H9 (cell line): ENCODE measurements at regions not wholly inside any gene's neighbourhood (a gene's known extent, or its start where the extent isn't known, plus 50 kb on each side); places are given as distances from the start of the nearest gene placed in this dataset.

ENCODE experiments used
- DNase-seq: peaks from one replicate; pipeline ENCODE4 v3.0.0-alpha.2; 2017
- H2AFZ ChIP-seq: one replicate; pipeline ENCODE4 v1.6.1; 2013; ENCODE audit warnings: mild to moderate bottlenecking, low read length, control low read depth, moderate library complexity
- H2AK5ac ChIP-seq: 2 replicates; pipeline ENCODE4 v1.6.1; 2013; ENCODE audit warnings: low read length, control low read depth, mixed read lengths; ENCODE audit not compliant: insufficient read length
- H2BK120ac ChIP-seq: one replicate; pipeline ENCODE4 v1.6.1; 2013; ENCODE audit warnings: low read depth, mild to moderate bottlenecking, low read length, control low read depth, inconsistent platforms; ENCODE audit not compliant: poor library complexity, severe bottlenecking
- H2BK12ac ChIP-seq: 2 replicates; pipeline ENCODE4 v1.6.1; 2013; ENCODE audit warnings: low read length, control low read depth, mixed read lengths, low read depth; ENCODE audit not compliant: insufficient read length
- H2BK15ac ChIP-seq: 2 replicates; pipeline ENCODE4 v1.6.1; 2013; ENCODE audit warnings: low read depth, low read length, control low read depth
- H2BK20ac ChIP-seq: one replicate; pipeline ENCODE4 v1.6.1; 2013; ENCODE audit warnings: low read depth, mild to moderate bottlenecking, low read length, control low read depth, inconsistent platforms; ENCODE audit not compliant: poor library complexity, severe bottlenecking
- H2BK5ac ChIP-seq: 2 replicates; pipeline ENCODE4 v1.6.1; 2013; ENCODE audit warnings: low read length, control low read depth, mixed read lengths; ENCODE audit not compliant: insufficient read length
- H3K14ac ChIP-seq: 2 replicates; pipeline ENCODE4 v1.6.1; 2013; ENCODE audit warnings: low read length, control low read depth; ENCODE audit not compliant: insufficient read depth
- H3K18ac ChIP-seq: 2 replicates; pipeline ENCODE4 v1.6.1; 2013; ENCODE audit warnings: low read depth, mild to moderate bottlenecking, mixed read lengths, low read length, control low read depth; ENCODE audit not compliant: insufficient read length
- H3K23ac ChIP-seq: 2 replicates; pipeline ENCODE4 v1.6.1; 2013; ENCODE audit warnings: low read length, control low read depth, mixed read lengths, low read depth; ENCODE audit not compliant: insufficient read length
- H3K23me2 ChIP-seq: 2 replicates; pipeline ENCODE4 v1.6.1; 2013; ENCODE audit warnings: low read depth, mild to moderate bottlenecking, mixed read lengths, low read length, control low read depth; ENCODE audit not compliant: insufficient read length, poor library complexity, severe bottlenecking
- H3K27ac ChIP-seq: 2 replicates; pipeline ENCODE4 v1.5.1; 2013; ENCODE audit warnings: low read length, control low read depth, mixed read lengths, low read depth; ENCODE audit not compliant: insufficient read length
- H3K27me3 ChIP-seq: 2 replicates; pipeline ENCODE4 v1.6.1; 2013; ENCODE audit warnings: low read length, control low read depth, inconsistent platforms; ENCODE audit not compliant: insufficient read depth
- H3K4ac ChIP-seq: 2 replicates; pipeline ENCODE4 v1.6.1; 2013; ENCODE audit warnings: low read depth, mild to moderate bottlenecking, control low read depth, inconsistent platforms, low read length, moderate library complexity
- H3K4me1 ChIP-seq: 2 replicates; pipeline ENCODE4 v1.6.1; 2013; ENCODE audit warnings: low read length, control low read depth, inconsistent platforms; ENCODE audit not compliant: insufficient read depth
- H3K4me2 ChIP-seq: 2 replicates; pipeline ENCODE4 v1.6.1; 2013; ENCODE audit warnings: low read length, control low read depth, mixed read lengths; ENCODE audit not compliant: insufficient read length, insufficient read depth
- H3K56ac ChIP-seq: 2 replicates; pipeline ENCODE4 v1.6.1; 2013; ENCODE audit warnings: low read depth, mild to moderate bottlenecking, mixed read lengths, low read length, control low read depth; ENCODE audit not compliant: insufficient read length
- H3K79me1 ChIP-seq: 2 replicates; pipeline ENCODE4 v1.6.1; 2013; ENCODE audit warnings: low read depth, mild to moderate bottlenecking, moderate library complexity, low read length, control low read depth, inconsistent platforms; ENCODE audit not compliant: insufficient read depth, poor library complexity, severe bottlenecking
- H3K79me2 ChIP-seq: 2 replicates; pipeline ENCODE4 v1.6.1; 2013; ENCODE audit warnings: low read length, control low read depth, inconsistent platforms; ENCODE audit not compliant: insufficient read depth
- H3K9ac ChIP-seq: 2 replicates; pipeline ENCODE4 v1.6.1; 2013; ENCODE audit warnings: low read length, control low read depth, mixed read lengths; ENCODE audit not compliant: insufficient read length; ENCODE audit errors: extremely low read depth
- H3K9me3 ChIP-seq: one replicate; pipeline ENCODE4 v1.6.1; 2013; ENCODE audit warnings: low read depth, low read length, inconsistent platforms; ENCODE audit not compliant: control insufficient read depth
- H3T11ph ChIP-seq: one replicate; pipeline ENCODE4 v1.6.1; 2013; ENCODE audit warnings: mild to moderate bottlenecking, low read length, control low read depth, inconsistent platforms
- H4K20me1 ChIP-seq: one replicate; pipeline ENCODE4 v1.6.1; 2013; ENCODE audit not compliant: control insufficient read depth, insufficient read length, insufficient read depth
- H4K5ac ChIP-seq: 2 replicates; pipeline ENCODE4 v1.6.1; 2013; ENCODE audit warnings: low read depth, mild to moderate bottlenecking, mixed read lengths, low read length, control low read depth; ENCODE audit not compliant: insufficient read length
- H4K8ac ChIP-seq: replicated peaks from 2 replicates; pipeline ENCODE4 v1.6.1; 2013; ENCODE audit warnings: low read length, control low read depth, mixed read lengths, low read depth; ENCODE audit not compliant: insufficient read length
- H4K91ac ChIP-seq: 2 replicates; pipeline ENCODE4 v1.6.1; 2013; ENCODE audit warnings: low read depth, mild to moderate bottlenecking, moderate library complexity, mixed read lengths, low read length, control low read depth; ENCODE audit not compliant: insufficient read length
- H3K27ac Mint-ChIP-seq, 3 experiments: 2 replicates in 2 of 3; 3 replicates in 1 of 3; pipeline ENCODE4 v1.8.0; 2020 to 2021; ENCODE audit warnings: mixed read lengths in 3 of 3, mild to moderate bottlenecking in 1 of 3, moderate library complexity in 1 of 3
- H3K27me3 Mint-ChIP-seq: 2 replicates; pipeline ENCODE4 v1.8.0; 2021; ENCODE audit warnings: low read depth, mild to moderate bottlenecking, moderate library complexity, mixed read lengths
- H3K36me3 Mint-ChIP-seq, 3 experiments: 2 replicates in 2 of 3; 3 replicates in 1 of 3; pipeline ENCODE4 v1.8.0; 2020 to 2021; ENCODE audit warnings: low read depth in 3 of 3, mixed read lengths in 3 of 3; ENCODE audit not compliant: insufficient read depth in 1 of 3
- H3K4me1 Mint-ChIP-seq, 2 experiments: 2 replicates each; pipeline ENCODE4 v1.8.0; 2020; ENCODE audit warnings: mixed read lengths in 2 of 2
- H3K4me3 Mint-ChIP-seq, 2 experiments: 2 replicates in 1 of 2; 3 replicates in 1 of 2; pipeline ENCODE4 v1.8.0; 2020 to 2021; ENCODE audit warnings: mild to moderate bottlenecking in 2 of 2, mixed read lengths in 2 of 2, moderate library complexity in 1 of 2
- H3K9me3 Mint-ChIP-seq, 2 experiments: 2 replicates in 1 of 2; 3 replicates in 1 of 2; pipeline ENCODE4 v1.8.0; 2020; ENCODE audit warnings: mild to moderate bottlenecking in 2 of 2, mixed read lengths in 2 of 2, moderate library complexity in 1 of 2
- WGBS: extraction: QIAGEN DNeasy Blood & Tissue Kit; methylation state at CpG from one replicate; pipeline ENCODE4 v1.1.7; 2013; ENCODE audit warnings: missing lambda C conversion rate, low lambda C conversion rate, mixed read lengths; ENCODE audit not compliant: insufficient read length; ENCODE audit errors: extremely low coverage; 5-methylcytosine and 5-hydroxymethylcytosine counted together
- TF ChIP-seq, protein P1 (sequence below): fragments of 200-600 bp; sonication (generic); conservative IDR thresholded peaks from 3 replicates; pipeline ENCODE4 v1.8.0; 2021; ENCODE audit warnings: antibody characterized with exemption, mild to moderate bottlenecking

DNA sequence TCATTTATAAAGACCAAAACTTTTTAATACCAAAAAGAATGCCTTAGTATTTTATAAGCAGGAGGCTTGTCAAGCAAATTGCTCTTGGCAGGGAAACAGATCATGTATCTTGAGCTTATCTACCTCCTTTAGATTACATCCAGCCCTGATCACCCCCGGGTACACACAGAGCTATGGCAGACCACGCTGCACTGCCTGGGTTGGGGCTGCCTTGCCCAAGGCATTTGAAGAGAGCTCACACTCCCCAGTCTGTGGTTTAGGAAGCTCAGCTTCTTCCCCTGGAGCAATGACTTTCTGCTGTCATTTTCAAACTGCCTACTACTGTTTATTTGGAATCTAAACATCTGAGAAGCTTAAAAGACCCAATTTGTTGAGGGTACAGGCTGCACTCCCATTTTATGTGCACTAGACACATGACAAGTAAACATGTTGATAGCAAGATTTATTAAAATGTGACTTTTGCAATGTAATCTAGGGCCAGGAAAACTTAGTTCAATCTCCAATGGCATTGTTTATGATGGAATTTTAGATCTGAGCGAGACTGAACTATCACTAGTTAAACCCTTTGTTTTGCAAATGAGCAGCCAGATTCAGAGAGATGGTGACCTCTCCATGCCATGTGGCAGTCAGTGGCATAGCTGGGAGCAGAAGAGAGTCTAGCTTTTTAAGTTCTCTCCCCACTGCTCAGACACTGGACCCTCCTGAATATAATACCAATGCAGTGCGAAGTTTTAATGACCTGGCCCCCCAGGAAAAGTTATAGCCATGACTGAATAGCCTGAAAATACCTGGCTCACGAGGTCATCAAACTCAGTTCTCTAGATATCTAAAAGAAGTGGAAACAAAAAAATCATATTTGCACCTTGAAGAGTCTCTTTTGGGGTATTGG lies 214.9 kb downstream of the HLX start:
- Histone ChIP-seq H3K9ac (no peak overlapping the region), H2AFZ (no peak overlapping the region), H3K56ac (no peak overlapping the region), H2BK20ac (no peak overlapping the region), H2BK15ac (no peak overlapping the region), H3K4me2 (no peak overlapping the region), H3K14ac (no peak overlapping the region), H4K8ac (no peak overlapping the region), H4K20me1 (no peaks in the 10 kb centered on the region), H2BK5ac (no peak overlapping the region), H3K27ac (no peak overlapping the region), H3K23ac (no peak overlapping the region), H4K5ac (no peak overlapping the region), H3T11ph (no peak overlapping the region), H3K18ac (no peak overlapping the region), H2BK12ac (no peak overlapping the region), H3K4ac (no peak overlapping the region), H3K79me2 (no peaks in the 10 kb centered on the region), H4K91ac (no peak overlapping the region), H2BK120ac (no peak overlapping the region), H3K27me3 (no peaks in the 10 kb centered on the region), H3K9me3 (no peaks in the 10 kb centered on the region), H3K23me2 (no peaks in the 10 kb centered on the region), H3K79me1 (no peaks in the 10 kb centered on the region), H2AK5ac (no peak overlapping the region), H3K4me1 (no peaks in the 10 kb centered on the region)
- no peak for DNase-seq
- Mint-ChIP-seq H3K9me3 (peaks cover 0 to 2% of the 10 kb centered on the region in 2 experiments; a peak in 1 of 5 replicates), H3K27me3 (no peaks in the 10 kb centered on the region), H3K4me1 (peaks cover 6 to 7% of the 10 kb centered on the region in 2 experiments; a peak in 2 of 4 replicates), H3K4me3 (no peak overlapping the region), H3K36me3 (no peaks in the 10 kb centered on the region), H3K27ac (no peak overlapping the region; a peak in 1 of 7 replicates)
- TF ChIP-seq, protein P1, sequence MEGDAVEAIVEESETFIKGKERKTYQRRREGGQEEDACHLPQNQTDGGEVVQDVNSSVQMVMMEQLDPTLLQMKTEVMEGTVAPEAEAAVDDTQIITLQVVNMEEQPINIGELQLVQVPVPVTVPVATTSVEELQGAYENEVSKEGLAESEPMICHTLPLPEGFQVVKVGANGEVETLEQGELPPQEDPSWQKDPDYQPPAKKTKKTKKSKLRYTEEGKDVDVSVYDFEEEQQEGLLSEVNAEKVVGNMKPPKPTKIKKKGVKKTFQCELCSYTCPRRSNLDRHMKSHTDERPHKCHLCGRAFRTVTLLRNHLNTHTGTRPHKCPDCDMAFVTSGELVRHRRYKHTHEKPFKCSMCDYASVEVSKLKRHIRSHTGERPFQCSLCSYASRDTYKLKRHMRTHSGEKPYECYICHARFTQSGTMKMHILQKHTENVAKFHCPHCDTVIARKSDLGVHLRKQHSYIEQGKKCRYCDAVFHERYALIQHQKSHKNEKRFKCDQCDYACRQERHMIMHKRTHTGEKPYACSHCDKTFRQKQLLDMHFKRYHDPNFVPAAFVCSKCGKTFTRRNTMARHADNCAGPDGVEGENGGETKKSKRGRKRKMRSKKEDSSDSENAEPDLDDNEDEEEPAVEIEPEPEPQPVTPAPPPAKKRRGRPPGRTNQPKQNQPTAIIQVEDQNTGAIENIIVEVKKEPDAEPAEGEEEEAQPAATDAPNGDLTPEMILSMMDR: no peak
- no CpG with 5 or more reads among the region's 5 CpGs for WGBS
